Vagina (tissue), 2 donors: ENCODE measurements at regions not wholly inside any gene's neighbourhood (a gene's known extent, or its start where the extent isn't known, plus 50 kb on each side); places are given as distances from the start of the nearest gene placed in this dataset.
"Not testable (repeated sequence)": the region's sequence is repeated elsewhere in the genome, so short reads cannot be mapped to it uniquely, and the experiment has no call there.

Experiments
- CTCF ChIP-seq, 3 experiments: fragments of 450-650 bp in 2 of 3; fragments of 200-600 bp in 1 of 3; sonication (generic) in 1 of 3; IDR thresholded peaks; one replicate each; pipeline ENCODE4 v1.5.1; 2017 to 2019; ENCODE audit warnings: antibody characterized with exemption in 3 of 3, mild to moderate bottlenecking in 2 of 3, moderate library complexity in 2 of 3
- POLR2A ChIP-seq, 2 donors: fragments of 450-650 bp; IDR thresholded peaks; one replicate each; pipeline ENCODE4 v1.6.1; 2017; ENCODE audit warnings: antibody characterized with exemption in 2 of 2, mild to moderate bottlenecking in 2 of 2, moderate library complexity in 2 of 2
- POLR2AphosphoS5 ChIP-seq, 2 donors: sonication (generic); formaldehyde crosslinking; IDR thresholded peaks; one replicate each; pipeline ENCODE4 v1.9.0; 2017; ENCODE audit warnings: antibody characterized with exemption in 2 of 2, mild to moderate bottlenecking in 2 of 2, low read depth in 1 of 2; ENCODE audit not compliant: insufficient read depth in 1 of 2

- not testable (repeated sequence) for TF ChIP-seq CTCF (IDR thresholded peaks at IDR 0.05); POLR2AphosphoS5 (IDR thresholded peaks at IDR 0.05; ENCODE audit: insufficient read depth in 1 of 2, low read depth in 1 of 2); POLR2A (IDR thresholded peaks at IDR 0.05)
Observed at GRCh38 chr1:157205982-157206381, 67.8 kb upstream of the ETV3 start.
